IPS-20b (cell line): ENCODE measurements at regions not wholly inside any gene's neighbourhood (a gene's known extent, or its start where the extent isn't known, plus 50 kb on each side); places are given as distances from the start of the nearest gene placed in this dataset.
"Not testable (repeated sequence)": the region's sequence is repeated elsewhere in the genome, so short reads cannot be mapped to it uniquely, and the experiment has no call there.

Experiments
- H3K27ac ChIP-seq: one replicate; pipeline ENCODE4 v1.5.1; 2013; ENCODE audit warnings: low read length
- H3K27me3 ChIP-seq: 2 replicates; pipeline ENCODE4 v1.6.1; 2013; ENCODE audit warnings: mild to moderate bottlenecking, low read length, inconsistent platforms; ENCODE audit not compliant: insufficient read depth
- H3K36me3 ChIP-seq: 2 replicates; pipeline ENCODE4 v1.6.1; 2013; ENCODE audit warnings: low read depth, mild to moderate bottlenecking, inconsistent platforms, low read length, moderate library complexity; ENCODE audit not compliant: insufficient read depth
- H3K4me1 ChIP-seq: 2 replicates; pipeline ENCODE4 v1.6.1; 2013; ENCODE audit warnings: mild to moderate bottlenecking, control low read depth, inconsistent platforms, low read length, moderate library complexity; ENCODE audit not compliant: insufficient read depth
- H3K4me3 ChIP-seq: 2 replicates; pipeline ENCODE4 v1.5.1; 2013; ENCODE audit warnings: mild to moderate bottlenecking, low read length, inconsistent platforms
- H3K9ac ChIP-seq: 2 replicates; pipeline ENCODE4 v1.6.1; 2013; ENCODE audit warnings: low read depth, mild to moderate bottlenecking, inconsistent platforms, low read length, moderate library complexity
- H3K9me3 ChIP-seq: 2 replicates; pipeline ENCODE4 v1.6.1; 2013; ENCODE audit warnings: mild to moderate bottlenecking, low read depth, low read length, inconsistent platforms; ENCODE audit not compliant: insufficient read depth

DNA sequence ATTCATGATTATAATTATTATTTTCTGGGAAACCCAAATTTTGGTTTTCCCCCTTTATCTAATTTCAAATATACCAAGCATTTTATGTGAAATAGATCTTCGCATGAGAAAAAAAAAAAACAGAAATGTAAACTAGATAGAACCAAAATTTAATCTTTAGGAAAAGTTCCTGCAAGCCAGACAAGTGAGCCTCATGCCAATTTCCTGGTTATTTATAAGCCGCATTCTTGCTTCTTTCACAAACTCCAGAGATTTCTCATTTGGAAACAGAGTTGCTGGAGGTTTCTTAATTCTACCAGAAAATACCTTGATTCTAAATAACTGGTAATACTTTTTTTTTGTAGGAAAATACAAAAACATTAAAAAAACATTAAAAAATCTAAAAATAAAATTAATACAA lies 690.4 kb upstream of the IGFBP3 start:
- Histone ChIP-seq H3K4me1 (no peaks in the 10 kb centered on the region), H3K27ac (no peak overlapping the region), H3K9ac (no peak overlapping the region)

DNA sequence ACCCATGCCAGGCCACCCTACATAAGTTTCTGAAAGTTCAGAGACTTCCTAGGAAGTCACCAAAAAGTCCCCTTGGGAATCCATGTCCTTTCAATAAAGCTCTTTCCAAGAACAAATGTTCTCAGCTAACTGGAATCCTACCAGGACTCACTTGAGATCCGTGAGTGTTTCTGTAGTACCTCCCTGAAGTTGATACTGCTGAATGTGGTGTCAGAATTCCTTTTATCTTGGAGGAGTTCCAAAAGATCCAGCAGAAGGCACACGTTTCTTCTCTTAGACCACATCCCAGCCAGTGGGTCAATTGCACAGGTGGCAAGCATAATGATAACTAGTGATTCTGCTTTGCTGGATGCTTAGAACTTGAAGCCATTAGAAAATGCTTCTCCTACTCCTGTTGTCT lies 689.7 kb upstream of the IGFBP3 start:
- H3K36me3 ChIP-seq, result no peaks in the 10 kb centered on the region
- H3K27ac ChIP-seq, result no peak overlapping the region
- H3K4me3 ChIP-seq, result no peak overlapping the region
- H3K9ac ChIP-seq, result no peak overlapping the region
- no peaks in the 10 kb centered on the region for H3K9me3 ChIP-seq
- no peaks in the 10 kb centered on the region for H3K4me1 ChIP-seq
- no peaks in the 10 kb centered on the region for H3K27me3 ChIP-seq

More for the DNA sequence above, 690.4 kb upstream of the IGFBP3 start:
- H3K27me3 ChIP-seq, result no peaks in the 10 kb centered on the region
- no peak overlapping the region for H3K4me3 ChIP-seq
- H3K9me3 ChIP-seq, result no peaks in the 10 kb centered on the region
- H3K36me3 ChIP-seq, result no peaks in the 10 kb centered on the region

DNA sequence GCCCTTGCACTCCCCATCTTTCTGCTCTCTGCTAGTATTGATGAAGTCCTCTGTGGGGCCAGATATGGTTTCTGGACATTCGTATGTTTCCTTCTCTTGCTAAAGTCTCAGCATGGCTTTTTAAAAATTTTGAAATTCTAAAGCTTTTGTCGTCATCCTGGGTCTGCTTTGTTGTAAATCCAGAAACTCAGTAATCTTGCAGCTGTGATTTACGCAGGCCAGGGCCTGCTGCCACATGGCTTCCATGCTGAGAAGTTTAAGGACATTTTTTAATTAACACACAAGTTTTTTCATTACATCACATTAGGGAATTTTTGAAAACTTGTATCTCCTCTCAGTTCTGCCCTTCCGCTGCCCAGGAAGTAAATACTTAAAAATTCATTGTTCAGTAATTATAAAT lies 686.1 kb upstream of the IGFBP3 start:
- no peaks in the 10 kb centered on the region for H3K27me3 ChIP-seq
- no peak overlapping the region for H3K27ac ChIP-seq
- no peaks in the 10 kb centered on the region for H3K9me3 ChIP-seq
- no peak overlapping the region for H3K4me3 ChIP-seq
- no peaks in the 10 kb centered on the region for H3K36me3 ChIP-seq
- no peaks in the 10 kb centered on the region for H3K4me1 ChIP-seq
- H3K9ac ChIP-seq, result no peak overlapping the region

DNA sequence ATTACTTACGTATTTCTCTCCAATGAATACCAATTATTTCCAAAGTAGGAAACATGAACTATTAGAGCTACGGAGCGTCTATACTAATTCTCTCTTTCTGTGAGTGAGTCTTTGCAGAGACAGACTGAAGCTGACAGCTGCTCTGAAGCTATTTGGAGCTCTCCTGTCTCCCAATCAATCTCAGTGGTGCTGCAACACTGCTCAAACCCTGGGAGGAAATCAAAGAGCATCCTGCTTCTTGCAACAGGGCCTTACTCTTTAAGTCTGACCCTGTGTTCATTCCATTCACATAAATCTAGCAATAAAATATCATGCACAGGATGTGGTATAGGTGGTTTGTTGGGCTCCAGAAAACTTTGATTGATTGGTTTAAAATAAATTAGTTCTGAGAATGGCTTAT lies 685.7 kb upstream of the IGFBP3 start:
- Histone ChIP-seq H3K4me1 (no peaks in the 10 kb centered on the region), H3K9ac (no peak overlapping the region), H3K4me3 (no peak overlapping the region), H3K27ac (no peak overlapping the region), H3K36me3 (no peaks in the 10 kb centered on the region), H3K27me3 (no peaks in the 10 kb centered on the region), H3K9me3 (no peaks in the 10 kb centered on the region)

DNA sequence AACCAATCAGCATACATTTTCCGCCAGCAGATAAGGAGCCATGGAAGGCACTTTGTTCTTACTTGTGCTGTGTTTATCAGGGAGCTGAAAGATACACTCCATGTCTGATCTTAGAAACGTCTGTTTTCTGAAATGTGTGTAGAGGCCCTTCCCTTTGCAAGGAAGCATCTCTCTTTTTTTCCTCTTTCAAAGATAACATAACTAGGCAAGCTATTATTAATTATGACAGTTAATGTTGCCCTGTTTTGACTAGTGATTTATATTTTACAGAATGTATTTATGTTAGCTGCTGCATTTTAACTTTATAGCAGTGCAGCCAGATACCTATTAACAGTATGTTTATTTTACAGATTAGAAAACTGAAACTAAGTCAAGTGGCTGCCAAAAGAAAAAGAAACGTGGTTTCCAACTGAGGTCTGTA lies 683.2 kb upstream of the IGFBP3 start:
- Histone ChIP-seq H3K9ac (no peak overlapping the region), H3K9me3 (no peaks in the 10 kb centered on the region), H3K36me3 (no peaks in the 10 kb centered on the region), H3K4me3 (no peak overlapping the region), H3K27ac (no peak overlapping the region), H3K4me1 (no peaks in the 10 kb centered on the region), H3K27me3 (no peaks in the 10 kb centered on the region)

DNA sequence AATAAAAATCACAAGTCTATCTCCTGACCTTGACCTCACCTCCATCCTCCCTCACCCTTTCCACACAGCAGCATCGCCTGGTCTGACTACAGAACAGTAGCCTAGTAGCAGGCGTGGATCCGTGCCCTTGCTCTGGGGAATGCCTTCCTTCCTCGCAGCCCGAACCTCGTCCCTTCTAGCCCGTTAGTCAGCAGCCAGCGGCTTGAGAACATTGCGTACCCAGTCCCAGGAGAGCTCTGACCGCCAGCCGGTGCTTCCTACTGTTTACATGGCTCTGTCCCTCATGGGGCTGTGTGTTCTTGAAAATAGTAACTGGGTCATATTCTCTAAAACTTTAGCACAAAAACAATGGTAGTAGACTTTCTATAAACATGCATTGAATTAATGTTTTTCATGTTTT lies 682.7 kb upstream of the IGFBP3 start:
- Histone ChIP-seq H3K27me3 (no peaks in the 10 kb centered on the region), H3K4me1 (no peaks in the 10 kb centered on the region), H3K27ac (no peak overlapping the region), H3K9ac (no peak overlapping the region), H3K36me3 (no peaks in the 10 kb centered on the region), H3K4me3 (no peak overlapping the region), H3K9me3 (no peaks in the 10 kb centered on the region)

DNA sequence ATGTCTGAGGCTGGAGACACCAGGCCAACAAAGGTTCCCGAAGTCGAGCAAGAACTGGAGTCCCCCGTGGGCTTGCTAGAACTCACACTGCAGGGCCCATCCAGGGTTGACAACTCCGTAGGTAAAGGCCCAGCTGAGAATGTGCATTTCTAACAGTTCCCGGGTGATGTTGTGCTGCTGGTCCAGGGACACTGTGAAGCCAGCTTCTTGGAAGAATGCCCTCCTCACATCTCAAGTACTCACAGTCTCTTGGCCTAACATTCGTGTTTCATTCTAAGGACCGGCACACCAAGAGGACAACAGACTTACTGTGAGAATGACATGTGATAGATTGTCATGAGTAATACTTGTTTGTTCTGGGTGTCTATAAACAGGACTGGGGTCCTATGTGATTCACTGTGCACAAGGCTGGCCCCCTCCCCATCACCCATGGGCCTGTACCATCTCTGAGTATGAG lies 682.3 kb upstream of the IGFBP3 start:
- H3K9me3 ChIP-seq, result no peaks in the 10 kb centered on the region
- H3K36me3 ChIP-seq, result no peaks in the 10 kb centered on the region
- H3K9ac ChIP-seq, result no peak overlapping the region
- no peak overlapping the region for H3K27ac ChIP-seq
- H3K27me3 ChIP-seq, result no peaks in the 10 kb centered on the region
- H3K4me3 ChIP-seq, result no peak overlapping the region
- H3K4me1 ChIP-seq, result no peaks in the 10 kb centered on the region

DNA sequence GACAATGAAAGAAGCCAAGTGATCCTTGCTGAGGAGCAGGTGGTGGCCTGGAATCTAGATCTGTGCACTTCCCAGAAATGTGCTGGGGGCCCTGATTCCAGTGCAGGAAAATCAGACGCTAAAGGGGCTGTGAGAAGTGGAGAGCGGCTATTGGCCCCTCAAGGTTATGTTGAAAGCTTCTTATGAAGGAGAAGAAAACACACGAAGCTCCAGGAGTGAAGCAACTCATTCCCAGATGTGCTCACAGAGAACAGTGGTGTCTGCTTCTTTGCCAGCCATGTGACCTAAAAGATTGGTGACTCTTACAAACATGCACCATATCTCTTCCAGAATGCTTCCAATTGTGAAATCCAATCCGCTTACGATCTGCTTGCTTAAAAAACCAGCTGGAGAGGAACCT lies 679.3 kb upstream of the IGFBP3 start:
- no peaks in the 10 kb centered on the region for H3K27me3 ChIP-seq
- H3K9ac ChIP-seq, result no peak overlapping the region
- H3K4me1 ChIP-seq, result no peaks in the 10 kb centered on the region
- H3K9me3 ChIP-seq, result no peaks in the 10 kb centered on the region
- H3K36me3 ChIP-seq, result no peaks in the 10 kb centered on the region
- no peak overlapping the region for H3K4me3 ChIP-seq
- H3K27ac ChIP-seq, result no peak overlapping the region

DNA sequence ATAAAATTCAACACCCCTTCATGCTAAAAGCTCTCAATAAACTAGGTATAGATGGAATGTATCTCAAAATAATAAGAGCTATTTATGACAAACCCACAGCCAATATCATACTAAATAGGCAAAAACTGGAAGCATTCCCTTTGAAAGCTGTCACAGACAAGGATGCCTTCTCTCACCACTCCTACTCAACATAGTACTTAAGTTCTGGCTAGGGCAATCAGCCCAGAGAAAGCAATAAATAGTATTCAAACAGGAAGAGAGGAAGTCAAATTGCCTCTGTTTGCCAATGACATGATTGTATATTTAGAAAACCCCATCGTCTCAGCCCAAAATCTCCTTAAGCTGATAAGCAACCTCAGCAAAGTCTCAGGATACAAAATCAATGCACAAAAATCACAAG lies 673.8 kb upstream of the IGFBP3 start:
- not testable (repeated sequence) for H3K27ac ChIP-seq, H3K36me3 ChIP-seq, H3K4me3 ChIP-seq, H3K27me3 ChIP-seq, H3K4me1 ChIP-seq, H3K9me3 ChIP-seq, H3K9ac ChIP-seq

DNA sequence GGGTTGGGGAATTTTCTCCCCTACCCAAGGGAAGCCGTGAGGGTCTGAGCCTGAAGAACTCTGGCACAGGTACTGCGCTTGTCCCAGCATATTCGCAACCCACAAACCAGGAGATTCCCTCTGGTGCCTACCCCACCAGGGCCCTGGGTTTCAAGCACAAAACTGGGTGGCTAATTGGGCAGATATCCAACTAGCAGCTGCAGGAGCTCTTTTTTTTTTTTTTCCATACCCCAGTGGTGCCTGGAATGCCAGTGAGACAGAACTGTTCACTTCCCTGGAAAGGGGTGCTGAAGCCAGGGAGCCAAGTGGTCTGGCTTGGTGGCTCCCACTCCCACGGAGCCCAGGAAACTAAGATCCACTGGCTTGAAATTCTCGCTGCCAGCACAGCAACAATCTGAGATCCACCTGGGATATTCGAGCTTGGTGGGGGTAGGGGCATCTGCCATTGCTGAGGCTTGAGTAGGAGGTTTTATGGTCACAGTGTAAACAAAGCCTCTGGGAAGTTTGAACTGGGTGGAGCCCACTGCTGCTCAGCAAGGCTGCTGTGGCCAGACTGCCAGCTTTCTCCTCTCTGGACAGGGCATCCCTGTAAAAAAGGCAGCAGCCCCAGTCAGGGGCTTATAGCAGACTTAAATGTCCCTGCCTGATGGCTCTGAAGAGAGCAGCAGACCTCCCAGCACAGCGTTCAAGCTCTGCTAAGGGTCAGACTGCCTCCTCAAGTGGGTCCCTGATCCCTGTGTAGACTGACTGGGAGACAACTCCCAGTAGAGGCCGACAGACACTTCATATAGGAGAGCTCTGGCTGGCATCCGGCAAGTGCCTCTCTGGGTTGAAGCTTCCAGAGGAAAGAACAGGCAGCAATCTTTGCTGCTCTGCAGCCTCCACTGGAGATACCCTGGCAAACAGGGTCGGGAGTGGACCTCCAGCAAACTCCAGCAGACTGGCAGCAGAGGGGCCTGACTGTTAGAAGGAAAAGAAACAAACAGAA lies 670.1 kb upstream of the IGFBP3 start:
- H3K36me3 ChIP-seq, H3K4me3 ChIP-seq, H3K9ac ChIP-seq, H3K27me3 ChIP-seq, H3K9me3 ChIP-seq, H3K4me1 ChIP-seq, H3K27ac ChIP-seq: not testable (repeated sequence)

DNA sequence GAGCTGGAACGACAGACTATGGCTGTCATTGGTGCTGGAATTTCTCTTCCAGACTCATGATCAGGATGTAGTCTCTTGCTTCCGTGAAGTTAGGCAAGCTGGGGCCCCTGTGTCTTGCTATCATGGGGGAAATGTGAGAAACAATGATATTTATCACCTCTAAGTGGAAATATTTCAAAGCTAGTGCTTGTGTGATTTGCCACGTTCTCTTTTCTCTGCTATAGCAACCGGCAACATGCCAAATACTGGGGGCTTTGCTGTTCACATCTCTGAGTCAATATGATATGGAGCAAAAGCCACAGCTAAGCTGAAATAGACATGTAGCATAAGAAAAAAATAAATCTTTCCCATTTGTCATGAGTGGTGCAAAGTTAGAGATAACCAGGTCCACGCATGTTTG lies 668.2 kb upstream of the IGFBP3 start:
- no peak overlapping the region for H3K9ac ChIP-seq
- H3K27me3 ChIP-seq, result no peaks in the 10 kb centered on the region
- no peaks in the 10 kb centered on the region for H3K4me1 ChIP-seq
- no peak overlapping the region for H3K27ac ChIP-seq
- no peaks in the 10 kb centered on the region for H3K9me3 ChIP-seq
- H3K36me3 ChIP-seq, result no peaks in the 10 kb centered on the region
- no peak overlapping the region for H3K4me3 ChIP-seq

DNA sequence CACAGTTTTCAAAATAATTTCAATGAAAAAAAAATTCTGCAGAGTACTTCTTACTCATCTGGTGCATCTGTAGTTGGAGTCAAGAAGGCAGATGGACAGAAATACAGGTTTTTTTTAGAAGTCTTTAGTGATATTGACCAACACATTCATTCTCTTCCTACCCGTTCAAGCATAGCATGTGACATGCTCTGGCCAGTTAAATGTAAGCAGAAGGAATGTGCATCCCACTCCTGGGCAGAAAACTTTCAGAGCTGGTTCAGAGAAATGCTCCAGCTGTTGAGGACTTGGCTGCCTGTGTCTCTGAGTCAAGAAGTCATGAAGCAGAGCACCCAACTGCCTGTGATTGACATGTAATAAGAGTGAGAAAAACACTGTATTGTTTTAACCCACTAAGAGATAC lies 665.3 kb upstream of the IGFBP3 start:
- H3K4me3 ChIP-seq, result no peak overlapping the region
- no peaks in the 10 kb centered on the region for H3K4me1 ChIP-seq
- H3K27me3 ChIP-seq, result no peaks in the 10 kb centered on the region

More for the DNA sequence above, 665.3 kb upstream of the IGFBP3 start:
- no peak overlapping the region for H3K27ac ChIP-seq
- no peaks in the 10 kb centered on the region for H3K9me3 ChIP-seq
- H3K36me3 ChIP-seq, result no peaks in the 10 kb centered on the region
- no peak overlapping the region for H3K9ac ChIP-seq
